RCC 7860 (cell line): ENCODE measurements at regions not wholly inside any gene's neighbourhood (a gene's known extent, or its start where the extent isn't known, plus 50 kb on each side); places are given as distances from the start of the nearest gene placed in this dataset.
"Not testable (repeated sequence)": the region's sequence is repeated elsewhere in the genome, so short reads cannot be mapped to it uniquely, and the experiment has no call there.

Experiments used
- DNase-seq: peaks from one replicate; pipeline ENCODE4 v3.0.0-alpha.2; 2015; ENCODE audit warnings: low spot score
- FAIRE-seq: peaks from 2 replicates; lab custom pipeline; 2012; peaks lifted over from hg19 to GRCh38; lab: Jason Lieb, UNC

- peak; percentile 67 for DNase-seq
- FAIRE-seq = no peak
These were observed 166.8 kb upstream of the FRG1 start for GRCh38 chr4:189773909-189774308.

GRCh38 chr4:189779281-189779980 is 161.2 kb upstream of the FRG1 start:
- FAIRE-seq (no peak), DNase-seq (no peak)

- DNase-seq = no peak
- FAIRE-seq = no peak
These were observed 160.3 kb upstream of the FRG1 start for GRCh38 chr4:189780391-189780790.

GRCh38 chr4:189784651-189785050 is 156.0 kb upstream of the FRG1 start:
- DNase-seq (no peak), FAIRE-seq (no peak)

GRCh38 chr4:189785257-189785656 is 155.4 kb upstream of the FRG1 start:
- FAIRE-seq (no peak), DNase-seq (no peak)

GRCh38 chr4:189786447-189786846 is 154.2 kb upstream of the FRG1 start:
- DNase-seq (no peak), FAIRE-seq (no peak)

GRCh38 chr4:189787216-189788031 is 153.2 kb upstream of the FRG1 start:
- no peak for DNase-seq
- no peak for FAIRE-seq

GRCh38 chr4:189792924-189793618 is 147.6 kb upstream of the FRG1 start:
- DNase-seq = peak; percentile 15
- FAIRE-seq = no peak

GRCh38 chr4:189800545-189801088 is 140.1 kb upstream of the FRG1 start:
- DNase-seq = no peak
- no peak for FAIRE-seq

- DNase-seq (no peak), FAIRE-seq (no peak)
These were observed 137.8 kb upstream of the FRG1 start for GRCh38 chr4:189802884-189803283.

- no peak for FAIRE-seq
- no peak for DNase-seq
These were observed 135.8 kb upstream of the FRG1 start for GRCh38 chr4:189804894-189805293.

GRCh38 chr4:189806506-189806905 is 134.2 kb upstream of the FRG1 start:
- no peak for FAIRE-seq
- DNase-seq = no peak

GRCh38 chr4:189807031-189807430 is 133.6 kb upstream of the FRG1 start:
- FAIRE-seq (no peak), DNase-seq (no peak)

- FAIRE-seq = no peak
- no peak for DNase-seq
These were observed 131.4 kb upstream of the FRG1 start for GRCh38 chr4:189809241-189809735.

GRCh38 chr4:189809839-189810238 is 130.8 kb upstream of the FRG1 start:
- FAIRE-seq (no peak), DNase-seq (no peak)

GRCh38 chr4:189810318-189811181 is 130.1 kb upstream of the FRG1 start:
- FAIRE-seq, DNase-seq: not testable (repeated sequence)

- no peak for DNase-seq
- no peak for FAIRE-seq
These were observed 125.1 kb upstream of the FRG1 start for GRCh38 chr4:189815404-189816192.

GRCh38 chr4:189822326-189822725 is 118.3 kb upstream of the FRG1 start:
- no peak for DNase-seq
- no peak for FAIRE-seq

GRCh38 chr4:189823591-189823990 is 117.1 kb upstream of the FRG1 start:
- no peak for FAIRE-seq
- no peak for DNase-seq
